ENCODE measurements at regions not wholly inside any gene's neighbourhood (a gene's known extent, or its start where the extent isn't known, plus 50 kb on each side); places are given as distances from the start of the nearest gene placed in this dataset.

- TF ChIP-seq CTCF (IDR thresholded peaks at IDR 0.05), result no peak
- intact Hi-C loops (cut with DNase I, micrococcal nuclease), result no loop called here
- H3K4me1 ChIP-seq (ENCODE audit: low read depth), result no peaks in the 10 kb centered on the region
Observed at GRCh38 chr21:36641886-36642285, 57.0 kb upstream of the SIM2 start.

GRCh38 chr21:36642777-36643176, 56.1 kb upstream of the SIM2 start:
- intact Hi-C loops (cut with DNase I, micrococcal nuclease), result no loop called here
- H3K36me3 ChIP-seq (ENCODE audit: low read depth), result no peaks in the 10 kb centered on the region
- H3K4me3 ChIP-seq, result no peak overlapping the region
- ATAC-seq (no peak), DNase-seq (no peak)
- TF ChIP-seq CTCF (IDR thresholded peaks at IDR 0.05), result no peak
- no peaks in the 10 kb centered on the region for H3K9me3 ChIP-seq
- H3K4me1 ChIP-seq (ENCODE audit: low read depth), result no peaks in the 10 kb centered on the region

More at GRCh38 chr21:36641886-36642285, 57.0 kb upstream of the SIM2 start:
- H3K36me3 ChIP-seq (ENCODE audit: low read depth), result no peaks in the 10 kb centered on the region
- DNase-seq, result no peak
- no peak for ATAC-seq
- no peak overlapping the region for H3K4me3 ChIP-seq
- H3K9me3 ChIP-seq, result no peaks in the 10 kb centered on the region

GRCh38 chr21:36643374-36644250, 55.3 kb upstream of the SIM2 start:
- Histone ChIP-seq H3K4me3 (no peak overlapping the region), H3K4me1 (ENCODE audit: low read depth) (no peaks in the 10 kb centered on the region), H3K36me3 (ENCODE audit: low read depth) (no peaks in the 10 kb centered on the region), H3K9me3 (no peaks in the 10 kb centered on the region)
- DNase-seq (no peak), ATAC-seq (no peak)
- intact Hi-C loops (cut with DNase I, micrococcal nuclease), result no loop called here
- no peak for TF ChIP-seq CTCF (IDR thresholded peaks at IDR 0.05)

GRCh38 chr21:36646011-36646410, 52.9 kb upstream of the SIM2 start:
- no peak for TF ChIP-seq CTCF (IDR thresholded peaks at IDR 0.05)
- no peak for ATAC-seq
- no peaks in the 10 kb centered on the region for H3K4me1 ChIP-seq (ENCODE audit: low read depth)
- intact Hi-C loops (cut with DNase I, micrococcal nuclease), result no loop called here
- H3K9me3 ChIP-seq, result no peaks in the 10 kb centered on the region
- H3K36me3 ChIP-seq (ENCODE audit: low read depth), result no peaks in the 10 kb centered on the region
- H3K4me3 ChIP-seq, result no peak overlapping the region
- DNase-seq, result no peak

- H3K4me1 ChIP-seq (ENCODE audit: low read depth), result no peaks in the 10 kb centered on the region
- intact Hi-C loops (cut with DNase I, micrococcal nuclease), result no loop called here
- H3K9me3 ChIP-seq, result no peaks in the 10 kb centered on the region
- no peak for TF ChIP-seq CTCF (IDR thresholded peaks at IDR 0.05)
- ATAC-seq (no peak), DNase-seq (no peak)
- no peaks in the 10 kb centered on the region for H3K36me3 ChIP-seq (ENCODE audit: low read depth)
- H3K4me3 ChIP-seq, result no peak overlapping the region
Observed at GRCh38 chr21:36646645-36647044, 52.3 kb upstream of the SIM2 start.
